Mesendoderm (in vitro differentiated cells): ENCODE measurements at regions not wholly inside any gene's neighbourhood (a gene's known extent, or its start where the extent isn't known, plus 50 kb on each side); places are given as distances from the start of the nearest gene placed in this dataset.

Experiments used
- DNase-seq: peaks from one replicate; pipeline ENCODE4 v3.0.0; 2013
- H2AK5ac ChIP-seq: 2 replicates; pipeline ENCODE4 v1.6.1; 2013; ENCODE audit warnings: low read length, inconsistent platforms
- H2BK120ac ChIP-seq: 2 replicates; pipeline ENCODE4 v1.6.1; 2013; ENCODE audit warnings: low read depth, mild to moderate bottlenecking, low read length, moderate library complexity, mixed read lengths
- H2BK15ac ChIP-seq: replicated peaks from 2 replicates; pipeline ENCODE4 v1.6.1; 2013; ENCODE audit warnings: low read depth, mild to moderate bottlenecking, moderate library complexity
- H2BK5ac ChIP-seq: 2 replicates; pipeline ENCODE4 v1.6.1; 2013; ENCODE audit warnings: low read length, inconsistent platforms
- H3K18ac ChIP-seq: 2 replicates; pipeline ENCODE4 v1.6.1; 2013; ENCODE audit warnings: mild to moderate bottlenecking, low read length, mixed read lengths
- H3K23ac ChIP-seq: one replicate; pipeline ENCODE4 v1.6.1; 2013; ENCODE audit warnings: low read length
- H3K27ac ChIP-seq: 2 replicates; pipeline ENCODE4 v1.5.1; 2013; ENCODE audit warnings: low read depth, mild to moderate bottlenecking, inconsistent platforms, low read length, moderate library complexity
- H3K27me3 ChIP-seq: 2 replicates; pipeline ENCODE4 v1.6.1; 2013; ENCODE audit warnings: low read length, control low read depth, mild to moderate bottlenecking, inconsistent platforms; ENCODE audit not compliant: insufficient read depth, poor library complexity
- H3K36me3 ChIP-seq: 2 replicates; pipeline ENCODE4 v1.6.1; 2013; ENCODE audit warnings: low read length, inconsistent platforms; ENCODE audit not compliant: control insufficient read depth, insufficient read depth
- H3K4ac ChIP-seq: one replicate; pipeline ENCODE4 v1.6.1; 2013; ENCODE audit warnings: low read depth, mild to moderate bottlenecking, low read length, moderate library complexity
- H3K4me1 ChIP-seq: 2 replicates; pipeline ENCODE4 v1.6.1; 2013; ENCODE audit warnings: low read depth, low read length, inconsistent platforms; ENCODE audit not compliant: control insufficient read depth
- H3K4me2 ChIP-seq: 2 replicates; pipeline ENCODE4 v1.6.1; 2013; ENCODE audit warnings: low read length
- H3K4me3 ChIP-seq: 2 replicates; pipeline ENCODE4 v1.5.1; 2013; ENCODE audit warnings: mild to moderate bottlenecking, low read length
- H3K56ac ChIP-seq: one replicate; pipeline ENCODE4 v1.6.1; 2013; ENCODE audit warnings: low read length
- H3K79me1 ChIP-seq: 2 replicates; pipeline ENCODE4 v1.6.1; 2013; ENCODE audit warnings: low read length, inconsistent platforms
- H3K79me2 ChIP-seq: 2 replicates; pipeline ENCODE4 v1.6.1; 2013; ENCODE audit warnings: mild to moderate bottlenecking, low read length; ENCODE audit not compliant: control insufficient read depth, insufficient read depth
- H3K9ac ChIP-seq: 2 replicates; pipeline ENCODE4 v1.6.1; 2013; ENCODE audit warnings: low read length, inconsistent platforms
- H4K5ac ChIP-seq: one replicate; pipeline ENCODE4 v1.6.1; 2013; ENCODE audit warnings: low read length
- H4K8ac ChIP-seq: one replicate; pipeline ENCODE4 v1.6.1; 2013; ENCODE audit warnings: low read depth, mild to moderate bottlenecking, control low read depth, low read length, moderate library complexity
- WGBS: extraction: QIAGEN DNeasy Blood & Tissue Kit; methylation state at CpG from one replicate; pipeline ENCODE4 v1.1.7; 2013; ENCODE audit warnings: low lambda C conversion rate, missing lambda C conversion rate; ENCODE audit not compliant: insufficient coverage; ENCODE audit errors: extremely low coverage; 5-methylcytosine and 5-hydroxymethylcytosine counted together

DNA sequence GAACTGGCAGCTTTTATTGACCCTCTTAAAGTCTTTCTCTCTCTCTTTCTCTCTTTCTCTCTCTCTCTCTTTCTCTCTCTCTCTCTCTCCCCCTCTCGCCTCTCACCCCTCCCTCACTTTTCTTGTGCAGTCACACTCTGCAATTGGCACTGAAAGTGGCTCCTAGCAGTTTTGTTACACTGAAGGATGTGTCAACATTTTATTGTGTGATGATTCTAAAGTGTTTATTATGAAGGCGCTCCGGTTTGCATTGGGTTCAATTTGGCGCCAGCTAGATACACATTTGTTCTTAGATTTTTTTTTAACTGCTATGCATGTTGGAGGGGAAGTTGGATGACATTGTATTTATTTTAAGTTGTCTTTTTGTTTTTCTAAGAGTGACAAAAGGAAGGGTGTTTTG, 64.0 kb upstream of the CHRM3 start:
- H3K36me3 ChIP-seq, result no peaks in the 10 kb centered on the region
- H3K9ac ChIP-seq, result no peak overlapping the region
- H2BK15ac ChIP-seq, result no peak overlapping the region
- no peak overlapping the region for H2BK5ac ChIP-seq
- no peak overlapping the region for H3K23ac ChIP-seq
- H3K4ac ChIP-seq, result no peak overlapping the region
- H3K79me2 ChIP-seq, result no peaks in the 10 kb centered on the region
- no peak overlapping the region for H4K8ac ChIP-seq
- no peak overlapping the region for H4K5ac ChIP-seq
- H3K4me3 ChIP-seq, result no peak overlapping the region
- no peak overlapping the region for H3K27ac ChIP-seq
- no peaks in the 10 kb centered on the region for H3K79me1 ChIP-seq
- no peaks in the 10 kb centered on the region for H3K4me1 ChIP-seq
- H3K18ac ChIP-seq, result no peak overlapping the region
- no peak for DNase-seq
- no peak overlapping the region for H3K4me2 ChIP-seq
- H3K27me3 ChIP-seq, result no peaks in the 10 kb centered on the region
- no peak overlapping the region for H3K56ac ChIP-seq
- no peak overlapping the region for H2AK5ac ChIP-seq
- WGBS, result no CpG with 5 or more reads among the region's 4 CpGs
- no peak overlapping the region for H2BK120ac ChIP-seq

DNA sequence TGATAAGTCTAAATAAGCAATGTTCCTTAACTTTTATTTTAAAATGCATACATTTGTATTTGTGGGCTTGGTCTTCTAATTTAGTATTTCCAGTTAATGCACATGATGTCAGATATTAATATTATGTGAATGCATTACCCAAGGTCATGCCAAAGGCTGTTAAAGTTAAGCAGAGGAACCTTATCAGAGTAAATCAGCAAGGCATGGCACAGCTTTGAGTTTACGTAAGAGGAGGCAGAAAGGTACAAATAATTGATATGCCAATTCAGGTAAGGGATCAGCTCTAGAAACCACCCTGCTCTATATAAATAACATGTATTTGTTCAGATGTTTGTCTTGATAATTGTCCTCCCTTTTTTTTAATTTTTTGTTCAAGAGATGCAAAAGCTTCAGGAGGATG, 64.5 kb upstream of the CHRM3 start:
- no peak overlapping the region for H3K56ac ChIP-seq
- no peak overlapping the region for H2BK5ac ChIP-seq
- no peak overlapping the region for H2AK5ac ChIP-seq
- H3K27me3 ChIP-seq, result no peaks in the 10 kb centered on the region
- H4K8ac ChIP-seq, result no peak overlapping the region
- no peak overlapping the region for H3K4me2 ChIP-seq
- no peak overlapping the region for H4K5ac ChIP-seq
- DNase-seq, result no peak
- H3K79me1 ChIP-seq, result no peaks in the 10 kb centered on the region
- H3K79me2 ChIP-seq, result no peaks in the 10 kb centered on the region
- H3K23ac ChIP-seq, result no peak overlapping the region
- no peak overlapping the region for H3K18ac ChIP-seq
- no peak overlapping the region for H3K4ac ChIP-seq
- no peak overlapping the region for H3K9ac ChIP-seq
- no peak overlapping the region for H3K4me3 ChIP-seq
- H2BK15ac ChIP-seq, result no peak overlapping the region
- H3K27ac ChIP-seq, result no peak overlapping the region
- no peak overlapping the region for H2BK120ac ChIP-seq
- no peaks in the 10 kb centered on the region for H3K36me3 ChIP-seq
- WGBS, result no CpG with 5 or more reads among the region's 1 CpG
- no peaks in the 10 kb centered on the region for H3K4me1 ChIP-seq

- no peak overlapping the region for H3K23ac ChIP-seq
- H3K27me3 ChIP-seq, result no peaks in the 10 kb centered on the region
- H3K79me1 ChIP-seq, result no peaks in the 10 kb centered on the region
- H3K4me1 ChIP-seq, result no peaks in the 10 kb centered on the region
- no peak overlapping the region for H2BK15ac ChIP-seq
- no peak overlapping the region for H2AK5ac ChIP-seq
- no peak overlapping the region for H3K27ac ChIP-seq
- no peak overlapping the region for H3K18ac ChIP-seq
- H3K79me2 ChIP-seq, result no peaks in the 10 kb centered on the region
- DNase-seq, result no peak
- H3K9ac ChIP-seq, result no peak overlapping the region
- no peak overlapping the region for H3K4me3 ChIP-seq
- no peak overlapping the region for H2BK5ac ChIP-seq
- no CpG with 5 or more reads among the region's 1 CpG for WGBS
- H3K36me3 ChIP-seq, result no peaks in the 10 kb centered on the region
- no peak overlapping the region for H3K4me2 ChIP-seq
- H4K5ac ChIP-seq, result no peak overlapping the region
- H4K8ac ChIP-seq, result no peak overlapping the region
- H3K56ac ChIP-seq, result no peak overlapping the region
- no peak overlapping the region for H2BK120ac ChIP-seq
- H3K4ac ChIP-seq, result no peak overlapping the region
These were observed 68.4 kb upstream of the CHRM3 start for GRCh38 chr1:239317948-239318347.

- no peak overlapping the region for H3K4ac ChIP-seq
- no peak overlapping the region for H3K27ac ChIP-seq
- H3K9ac ChIP-seq, result no peak overlapping the region
- H3K27me3 ChIP-seq, result no peaks in the 10 kb centered on the region
- no peak overlapping the region for H3K23ac ChIP-seq
- no peak overlapping the region for H4K5ac ChIP-seq
- no peak overlapping the region for H3K4me3 ChIP-seq
- no peak overlapping the region for H2BK120ac ChIP-seq
- H3K79me1 ChIP-seq, result no peaks in the 10 kb centered on the region
- no peaks in the 10 kb centered on the region for H3K4me1 ChIP-seq
- no peak overlapping the region for H2BK15ac ChIP-seq
- H2AK5ac ChIP-seq, result no peak overlapping the region
- DNase-seq, result no peak
- no peaks in the 10 kb centered on the region for H3K36me3 ChIP-seq
- WGBS, result 100% methylated on average over 1 of the region's 3 CpGs
- H3K4me2 ChIP-seq, result no peak overlapping the region
- no peak overlapping the region for H4K8ac ChIP-seq
- no peak overlapping the region for H3K56ac ChIP-seq
- H3K18ac ChIP-seq, result no peak overlapping the region
- no peak overlapping the region for H2BK5ac ChIP-seq
- no peaks in the 10 kb centered on the region for H3K79me2 ChIP-seq
These were observed 70.6 kb upstream of the CHRM3 start for GRCh38 chr1:239315631-239316217.

DNA sequence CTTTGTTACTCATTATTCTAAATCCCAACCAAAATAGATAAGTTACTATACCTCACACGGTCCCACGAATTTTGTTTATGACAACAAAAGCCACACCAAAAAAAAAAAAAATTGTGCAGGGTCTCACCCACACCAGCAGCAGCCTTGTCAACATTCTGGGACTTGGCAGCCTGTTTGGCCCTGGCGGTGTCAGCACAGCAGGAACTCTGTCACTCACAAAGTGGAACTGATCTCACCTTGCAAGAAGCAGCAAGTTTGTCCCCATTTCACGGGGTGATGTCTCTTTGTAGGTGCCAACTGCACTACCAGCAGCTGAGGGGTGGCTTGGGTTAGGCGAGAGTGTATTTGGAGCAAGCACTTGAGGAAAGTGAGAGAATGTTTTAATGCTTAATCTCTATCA, 75.0 kb upstream of the CHRM3 start:
- Histone ChIP-seq H3K4ac (no peak overlapping the region), H3K9ac (no peak overlapping the region), H2BK120ac (no peak overlapping the region), H3K79me2 (no peaks in the 10 kb centered on the region), H3K18ac (no peak overlapping the region), H3K27me3 (no peaks in the 10 kb centered on the region), H4K5ac (no peak overlapping the region), H2BK15ac (no peak overlapping the region), H3K4me2 (no peak overlapping the region), H2BK5ac (no peak overlapping the region), H3K4me1 (no peaks in the 10 kb centered on the region), H4K8ac (no peak overlapping the region), H2AK5ac (no peak overlapping the region), H3K79me1 (no peaks in the 10 kb centered on the region), H3K4me3 (no peak overlapping the region), H3K23ac (no peak overlapping the region), H3K56ac (no peak overlapping the region), H3K27ac (no peak overlapping the region), H3K36me3 (no peaks in the 10 kb centered on the region)
- no CpG with 5 or more reads among the region's 5 CpGs for WGBS
- no peak for DNase-seq

DNA sequence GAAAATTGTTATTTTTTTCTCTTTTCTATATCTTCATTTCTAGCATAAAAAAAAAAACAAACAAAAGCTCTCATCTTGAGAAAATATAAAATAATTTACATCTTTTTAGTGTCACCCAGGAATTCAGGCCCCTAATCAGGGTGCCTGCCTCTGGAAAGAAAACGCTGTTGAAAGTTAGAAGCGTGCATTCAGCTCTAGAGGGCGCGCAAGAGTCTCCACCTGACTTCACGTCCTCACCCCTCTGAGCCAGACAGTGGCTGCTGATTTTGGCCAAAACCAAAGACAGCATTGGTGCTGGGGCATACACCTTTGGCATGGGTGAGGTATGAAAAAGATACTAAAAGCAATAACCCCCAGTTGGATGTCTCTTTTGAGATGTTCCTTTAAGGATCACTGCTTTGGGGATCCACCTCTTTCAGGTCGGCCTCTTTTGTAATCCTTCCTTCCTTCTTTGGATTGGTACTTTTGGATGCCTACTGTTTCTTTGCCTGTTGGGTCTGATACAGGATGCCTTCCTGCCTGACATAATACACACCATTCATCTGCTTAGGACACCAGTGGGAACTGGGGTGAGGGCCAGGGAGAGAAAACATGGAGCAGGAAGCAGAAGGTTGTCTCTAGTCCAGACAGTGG, 77.6 kb upstream of the CHRM3 start:
- H3K9ac ChIP-seq, result no peak overlapping the region
- H4K8ac ChIP-seq, result no peak overlapping the region
- WGBS, result no CpG with 5 or more reads among the region's 6 CpGs
- H3K18ac ChIP-seq, result no peak overlapping the region
- no peak overlapping the region for H3K4ac ChIP-seq
- no peak overlapping the region for H2BK15ac ChIP-seq
- H2BK120ac ChIP-seq, result no peak overlapping the region
- no peak overlapping the region for H4K5ac ChIP-seq
- no peaks in the 10 kb centered on the region for H3K27me3 ChIP-seq
- H3K79me1 ChIP-seq, result no peaks in the 10 kb centered on the region
- no peak overlapping the region for H3K4me3 ChIP-seq
- no peaks in the 10 kb centered on the region for H3K4me1 ChIP-seq
- no peak overlapping the region for H2BK5ac ChIP-seq
- H3K56ac ChIP-seq, result no peak overlapping the region
- no peak overlapping the region for H3K23ac ChIP-seq
- H3K36me3 ChIP-seq, result no peaks in the 10 kb centered on the region
- DNase-seq, result peak; percentile 70
- no peaks in the 10 kb centered on the region for H3K79me2 ChIP-seq
- no peak overlapping the region for H3K4me2 ChIP-seq
- H3K27ac ChIP-seq, result no peak overlapping the region
- no peak overlapping the region for H2AK5ac ChIP-seq
